ENCODE measurements at regions not wholly inside any gene's neighbourhood (a gene's known extent, or its start where the extent isn't known, plus 50 kb on each side); places are given as distances from the start of the nearest gene placed in this dataset.
"Not testable (repeated sequence)": the region's sequence is repeated elsewhere in the genome, so short reads cannot be mapped to it uniquely, and the experiment has no call there.

DNA sequence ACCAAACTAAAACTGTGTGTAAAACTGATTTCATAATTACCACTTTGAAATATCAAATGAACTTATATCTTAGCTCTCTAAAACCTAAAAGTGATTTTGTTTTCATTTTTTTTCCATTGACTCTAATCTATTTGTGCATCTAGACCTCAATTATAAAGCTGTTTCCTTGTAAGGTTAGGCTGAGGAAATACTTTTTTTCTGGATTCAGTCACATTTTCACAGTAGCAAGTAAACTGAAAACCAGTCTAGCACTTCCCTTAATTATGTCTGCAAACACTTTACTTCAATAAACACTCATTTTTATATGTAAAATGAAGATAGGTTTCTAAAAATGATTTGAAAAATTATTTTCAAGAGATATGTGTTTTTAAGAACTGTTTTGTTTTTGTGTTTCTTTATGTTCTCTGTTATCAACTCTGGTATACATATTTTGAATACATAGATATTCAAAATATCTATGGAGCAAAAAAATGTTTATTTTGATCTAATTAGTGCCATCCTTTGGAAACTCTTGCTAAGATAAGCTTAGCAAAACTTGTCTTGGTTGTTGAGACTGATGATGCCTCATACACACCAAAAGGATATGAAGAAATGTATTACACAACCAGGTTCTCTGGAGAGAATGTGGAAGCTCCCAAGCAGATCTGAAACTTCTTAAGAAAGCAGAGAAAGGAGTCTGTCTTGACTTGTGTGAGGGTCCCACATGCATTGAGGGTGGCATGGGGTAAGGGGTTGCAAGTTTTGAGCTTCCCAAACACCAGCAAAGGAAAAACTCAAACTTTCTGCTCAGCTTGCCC lies 1887.4 kb downstream of the PCDH9 start:
- TF ChIP-seq ZNF274 (IDR thresholded peaks at IDR 0.05; ENCODE audit: low read depth, low read length) = no peak
- H3K4me3 ChIP-seq (ENCODE audit: low read length) = no peak overlapping the region

DNA sequence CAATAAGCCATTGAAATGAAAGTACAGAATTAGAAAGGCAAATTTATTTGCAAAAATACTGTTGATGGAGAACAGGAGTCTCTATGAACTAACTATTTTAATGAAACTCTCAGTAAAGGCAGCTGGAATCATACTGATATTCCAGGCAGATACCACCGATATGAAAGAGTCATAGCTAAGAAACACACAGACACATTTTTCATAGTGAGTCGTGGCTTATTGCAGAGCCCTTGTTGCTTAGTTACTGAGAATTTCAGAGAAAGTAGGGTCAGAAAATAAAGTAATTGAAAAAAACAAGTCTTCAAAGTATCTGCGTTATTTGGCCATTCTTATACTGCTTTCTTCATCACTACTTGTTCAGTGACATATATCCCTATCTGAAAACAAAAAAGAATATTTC lies 1890.9 kb downstream of the PCDH9 start:
- no peak for TF ChIP-seq ZNF274 (IDR thresholded peaks at IDR 0.05; ENCODE audit: low read depth, low read length)
- no peak overlapping the region for H3K4me3 ChIP-seq (ENCODE audit: low read length)

DNA sequence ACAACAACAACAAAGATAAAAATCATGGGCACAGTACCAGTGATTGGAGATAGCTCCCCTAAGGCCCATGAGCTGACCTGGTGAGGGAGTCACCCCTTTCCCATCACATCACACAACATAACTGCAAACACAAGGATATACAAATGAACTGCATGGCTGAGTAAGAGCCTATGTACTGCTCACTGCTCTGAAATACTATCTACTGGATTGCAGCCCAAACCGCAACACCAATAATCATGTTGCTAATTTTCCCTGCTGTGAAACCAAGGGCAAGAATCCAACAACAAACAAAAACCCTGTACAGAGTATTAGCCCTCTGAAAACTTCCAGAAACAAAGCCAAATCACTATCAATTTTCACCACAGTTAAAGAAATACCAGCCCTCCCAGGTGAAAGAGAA lies 1893.2 kb downstream of the PCDH9 start:
- no peak overlapping the region for H3K4me3 ChIP-seq (ENCODE audit: low read length)
- TF ChIP-seq ZNF274 (IDR thresholded peaks at IDR 0.05; ENCODE audit: low read depth, low read length) = no peak

DNA sequence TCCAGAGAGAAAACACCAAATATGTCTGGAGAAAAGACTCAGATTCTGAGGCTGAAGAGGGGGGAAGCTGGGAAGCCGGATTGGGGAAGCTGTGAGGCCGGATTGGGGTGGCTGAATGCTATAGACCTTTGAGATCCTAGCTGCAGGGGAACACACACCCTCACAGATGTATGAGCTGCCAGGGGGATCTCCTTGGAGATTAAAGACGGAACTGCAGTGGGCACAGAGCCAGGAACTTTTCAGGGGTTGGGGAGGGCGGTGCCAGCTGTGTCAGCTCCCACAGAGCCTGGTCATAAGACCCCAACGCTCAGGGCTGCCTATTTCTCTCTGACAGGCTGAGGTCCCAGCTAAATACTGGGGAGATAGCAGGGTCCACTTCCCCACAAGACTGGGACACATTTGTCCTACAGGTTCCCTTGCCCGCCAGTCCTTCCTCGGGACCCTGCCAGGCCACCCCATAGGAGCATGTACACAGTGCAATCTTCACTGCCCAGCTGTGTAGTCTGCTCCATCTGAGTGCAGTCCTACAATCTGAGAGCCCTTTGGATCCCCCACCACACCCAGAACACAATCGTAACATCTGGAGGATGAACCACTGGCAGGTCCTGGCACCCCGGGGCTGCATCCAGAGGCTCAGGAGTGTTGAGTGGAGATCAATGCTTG lies 1893.9 kb downstream of the PCDH9 start:
- no peak for TF ChIP-seq ZNF274 (IDR thresholded peaks at IDR 0.05; ENCODE audit: low read depth, low read length)
- no peak overlapping the region for H3K4me3 ChIP-seq (ENCODE audit: low read length)

- TF ChIP-seq ZNF274 (IDR thresholded peaks at IDR 0.05; ENCODE audit: low read depth, low read length) = no peak
- H3K4me3 ChIP-seq (ENCODE audit: low read length) = no peak overlapping the region
Measured at GRCh38 chr13:65330691-65331090, 1899.4 kb downstream of the PCDH9 start.

DNA sequence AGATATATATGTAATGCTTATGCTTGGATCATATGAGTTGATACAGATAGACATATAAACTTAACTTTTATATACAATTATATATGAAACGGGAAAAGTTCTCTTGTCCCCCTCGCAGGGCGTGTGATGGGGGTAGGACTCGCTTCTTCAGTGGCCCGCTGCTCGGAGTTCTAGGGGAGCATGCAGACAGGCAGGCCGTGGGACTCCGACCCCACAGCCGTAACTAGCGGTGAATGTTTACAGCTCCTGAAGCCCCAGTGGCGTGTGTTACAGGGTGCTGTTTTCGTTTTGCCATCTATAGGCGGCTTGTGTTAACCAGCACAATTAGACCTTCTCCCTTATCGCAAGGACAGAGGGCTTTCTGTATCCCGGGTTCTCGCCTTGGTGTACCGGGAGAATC lies 1899.8 kb downstream of the PCDH9 start:
- no peak overlapping the region for H3K4me3 ChIP-seq (ENCODE audit: low read length)
- no peak for TF ChIP-seq ZNF274 (IDR thresholded peaks at IDR 0.05; ENCODE audit: low read depth, low read length)

DNA sequence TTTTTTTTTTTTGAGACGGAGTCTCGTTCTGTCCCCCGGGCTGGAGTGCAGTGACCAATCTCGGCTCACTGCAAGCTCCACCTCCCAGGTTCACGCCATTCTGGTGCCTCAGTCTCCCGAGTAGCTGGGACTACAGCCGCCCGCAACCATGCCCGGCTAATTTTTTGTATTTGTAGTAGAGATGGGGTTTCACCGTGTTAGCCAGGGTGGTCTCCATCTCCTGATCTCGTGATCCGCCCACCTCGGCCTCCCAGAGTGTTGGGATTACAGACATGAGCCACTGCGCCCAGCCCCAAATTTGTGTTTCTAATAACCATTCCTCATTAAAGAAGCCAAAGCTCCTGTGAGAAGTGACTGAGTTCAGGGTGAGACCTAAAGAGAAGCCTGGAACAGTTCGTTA lies 1906.9 kb downstream of the PCDH9 start:
- H3K4me3 ChIP-seq (ENCODE audit: low read length) = not testable (repeated sequence)

GRCh38 chr13:65321423-65321822 lies 1908.7 kb downstream of the PCDH9 start:
- not testable (repeated sequence) for H3K4me3 ChIP-seq (ENCODE audit: low read length)

DNA sequence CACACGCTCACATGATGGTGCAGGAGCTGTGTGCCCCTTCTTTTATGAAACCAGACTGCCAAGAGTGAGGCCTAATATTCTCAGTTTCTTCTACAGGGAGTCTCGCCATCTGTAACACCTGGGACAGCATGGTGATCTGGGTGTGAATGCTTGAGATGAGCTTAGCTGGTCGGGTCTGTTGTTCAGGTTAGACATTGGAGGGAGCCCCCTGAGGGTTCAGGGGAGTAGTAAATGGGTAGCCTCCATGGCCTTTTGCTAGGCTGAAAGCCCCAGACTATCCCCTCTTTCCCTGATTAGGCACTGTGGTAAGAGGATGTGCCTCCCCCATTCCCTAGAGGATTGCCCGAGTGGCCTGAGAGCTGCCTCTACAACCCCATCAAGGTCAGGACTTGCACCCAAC lies 1916.1 kb downstream of the PCDH9 start:
- H3K4me3 ChIP-seq (ENCODE audit: low read length) = no peak overlapping the region
- TF ChIP-seq ZNF274 (IDR thresholded peaks at IDR 0.05; ENCODE audit: low read depth, low read length) = no peak

DNA sequence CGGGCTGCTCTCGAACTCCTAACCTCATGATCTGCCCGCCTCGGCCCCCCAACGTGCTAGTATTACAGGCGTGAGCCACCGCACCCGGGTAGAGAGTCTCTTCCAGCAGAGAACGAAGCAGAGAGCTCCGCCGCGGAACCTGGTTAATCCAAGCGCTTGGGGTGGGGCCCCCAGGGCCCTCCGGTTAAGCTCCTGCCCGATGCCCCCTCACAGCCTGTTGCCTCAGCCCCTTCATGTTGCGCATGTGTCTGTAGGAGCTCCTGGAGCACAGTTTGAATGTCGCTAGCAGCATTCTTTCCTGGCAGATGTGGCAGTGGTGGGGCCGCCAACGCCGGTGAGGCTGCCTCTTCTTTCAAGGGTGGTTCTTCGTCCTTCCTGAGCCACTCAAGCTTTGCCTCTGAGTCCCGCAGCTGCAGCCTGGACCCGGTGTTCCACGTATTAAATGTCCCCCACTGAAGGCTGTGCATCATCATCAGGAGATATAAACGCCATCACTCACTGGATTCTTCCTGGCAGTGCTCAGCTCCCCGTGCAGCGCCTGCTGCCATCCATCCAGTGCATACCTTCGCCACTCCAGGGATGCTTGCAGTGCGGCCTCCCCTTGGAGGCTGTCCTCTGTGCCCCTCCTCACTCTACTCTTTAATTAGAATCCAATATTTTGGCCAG lies 1919.3 kb downstream of the PCDH9 start:
- no peak overlapping the region for H3K4me3 ChIP-seq (ENCODE audit: low read length)
- TF ChIP-seq ZNF274 (IDR thresholded peaks at IDR 0.05; ENCODE audit: low read depth, low read length) = no peak

- no peak overlapping the region for H3K4me3 ChIP-seq (ENCODE audit: low read length)
- no peak for TF ChIP-seq ZNF274 (IDR thresholded peaks at IDR 0.05; ENCODE audit: low read depth, low read length)
Measured at GRCh38 chr13:65309906-65310305, 1920.2 kb downstream of the PCDH9 start.

DNA sequence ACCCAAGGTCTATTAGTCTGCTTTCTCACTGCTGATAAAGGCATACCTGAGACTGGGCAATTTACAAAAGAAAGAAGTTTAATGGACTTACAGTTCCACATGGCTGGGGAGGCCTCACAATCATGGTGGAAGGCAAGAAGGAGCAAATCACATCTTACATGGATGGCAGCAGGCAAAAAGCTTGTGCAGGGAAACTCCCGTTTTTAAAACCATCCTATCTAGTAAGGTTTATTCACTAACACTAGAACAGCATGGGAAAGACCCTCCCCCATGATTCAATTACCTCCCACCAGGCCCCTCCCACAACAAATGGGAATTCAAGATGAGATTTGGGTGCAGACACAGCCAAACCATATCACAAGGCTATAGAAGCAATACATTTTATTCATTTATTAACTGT lies 1921.4 kb downstream of the PCDH9 start:
- not testable (repeated sequence) for H3K4me3 ChIP-seq (ENCODE audit: low read length)

- TF ChIP-seq ZNF274 (IDR thresholded peaks at IDR 0.05; ENCODE audit: low read depth, low read length) = no peak
Measured at GRCh38 chr13:65307056-65307455, 1923.1 kb downstream of the PCDH9 start.

DNA sequence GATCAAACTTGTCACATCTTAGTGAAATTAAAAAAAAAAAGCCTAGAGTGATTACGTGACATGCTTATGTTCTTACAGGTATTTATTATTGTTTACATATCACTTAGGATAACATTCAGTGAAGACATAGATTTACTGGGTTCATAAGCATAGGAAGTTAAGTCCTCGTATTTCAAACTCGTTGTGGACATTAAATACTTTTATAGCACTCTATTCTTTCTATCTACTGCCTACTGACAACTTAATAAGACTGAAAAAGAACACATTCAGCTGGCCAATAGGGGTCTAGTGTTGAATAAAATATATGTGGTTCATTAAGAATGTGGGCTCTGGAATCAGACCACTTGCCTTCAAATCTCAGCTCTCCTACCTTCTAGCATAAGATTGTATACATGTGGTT lies 1927.4 kb downstream of the PCDH9 start:
- TF ChIP-seq ZNF274 (IDR thresholded peaks at IDR 0.05; ENCODE audit: low read depth, low read length) = no peak

More at GRCh38 chr13:65307056-65307455, 1923.1 kb downstream of the PCDH9 start:
- no peak overlapping the region for H3K4me3 ChIP-seq (ENCODE audit: low read length)

GRCh38 chr13:65301506-65301905 lies 1928.6 kb downstream of the PCDH9 start:
- TF ChIP-seq ZNF274 (IDR thresholded peaks at IDR 0.05; ENCODE audit: low read depth, low read length) = no peak
- H3K4me3 ChIP-seq (ENCODE audit: low read length) = no peak overlapping the region

More for the DNA sequence above, 1927.4 kb downstream of the PCDH9 start:
- H3K4me3 ChIP-seq (ENCODE audit: low read length) = no peak overlapping the region
